ENCODE measurements at regions not wholly inside any gene's neighbourhood (a gene's known extent, or its start where the extent isn't known, plus 50 kb on each side); places are given as distances from the start of the nearest gene placed in this dataset.
"Not testable (repeated sequence)": the region's sequence is repeated elsewhere in the genome, so short reads cannot be mapped to it uniquely, and the experiment has no call there.

GRCh38 chrX:26631385-26631784, 415.4 kb downstream of the MAGEB5 start:
- DNase-seq (ENCODE audit: low read depth in 2 of 2, low spot score in 1 of 2): no peak

DNA sequence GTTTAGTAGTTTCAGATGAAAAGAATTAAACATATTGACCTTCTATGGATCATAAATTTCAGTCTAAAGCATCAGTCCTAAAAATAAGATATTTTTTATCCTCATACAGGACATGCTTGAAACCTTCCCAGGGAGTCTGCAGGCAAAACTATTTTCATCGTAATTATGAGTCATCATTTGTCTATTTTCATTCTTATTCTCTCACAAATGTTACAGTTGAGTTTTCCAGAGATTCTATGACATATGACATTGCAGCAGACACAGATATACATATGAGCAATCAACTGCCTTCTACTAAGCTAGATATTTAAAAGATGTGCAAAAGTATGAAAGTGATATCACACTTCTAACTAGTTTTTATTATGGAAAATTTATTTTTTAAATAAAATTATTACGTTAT, 398.0 kb downstream of the MAGEB5 start:
- no peak for DNase-seq (ENCODE audit: low read depth in 2 of 2, low spot score in 1 of 2)

DNA sequence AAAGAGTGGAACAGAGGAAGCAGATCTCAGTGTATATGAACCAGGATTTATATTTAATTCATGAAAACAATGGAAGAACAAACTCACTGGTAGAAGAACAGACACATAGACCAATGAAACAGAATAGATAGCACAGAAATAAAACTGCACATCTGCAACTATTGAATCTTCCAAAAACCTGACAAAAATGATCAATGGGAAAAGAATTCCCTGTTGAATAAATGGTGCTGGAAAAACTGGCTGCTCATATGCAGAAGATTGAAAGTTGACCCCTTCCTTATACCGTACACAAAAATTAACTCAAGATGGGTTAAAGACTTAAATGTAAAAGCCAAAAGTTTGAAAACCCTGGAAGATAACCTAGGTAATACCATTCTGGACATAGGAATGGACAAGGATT, 391.0 kb downstream of the MAGEB5 start:
- DNase-seq (ENCODE audit: low read depth in 2 of 2, low spot score in 1 of 2): no peak

- no peak for DNase-seq (ENCODE audit: low read depth in 2 of 2, low spot score in 1 of 2)
Observed at GRCh38 chrX:26597981-26598380, 382.0 kb downstream of the MAGEB5 start.

GRCh38 chrX:26590849-26591248, 374.9 kb downstream of the MAGEB5 start:
- DNase-seq (ENCODE audit: low read depth in 2 of 2, low spot score in 1 of 2): no peak

DNA sequence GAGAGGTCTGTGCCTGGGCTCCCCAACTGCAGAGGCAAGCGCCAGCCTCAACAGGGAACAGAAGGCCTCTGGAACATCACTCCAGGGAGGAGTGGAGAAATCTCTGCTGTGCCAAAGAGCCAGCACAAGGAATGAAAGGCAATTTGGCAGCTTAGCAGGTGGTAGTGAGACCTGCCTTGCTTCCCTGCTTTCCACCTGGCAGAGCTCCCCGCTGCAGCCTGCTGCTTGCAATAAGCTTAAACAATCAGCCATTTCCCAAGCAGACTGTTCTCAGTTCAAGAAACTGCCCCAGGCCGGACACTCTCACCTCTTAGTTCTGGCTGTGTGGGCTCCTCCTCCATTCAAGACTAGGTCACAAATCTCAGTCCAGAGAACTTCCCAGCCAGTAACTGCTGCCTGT, 370.6 kb downstream of the MAGEB5 start:
- DNase-seq (ENCODE audit: low read depth in 2 of 2, low spot score in 1 of 2): no peak

GRCh38 chrX:26581091-26581490, 365.1 kb downstream of the MAGEB5 start:
- no peak for DNase-seq (ENCODE audit: low read depth in 2 of 2, low spot score in 1 of 2)

DNA sequence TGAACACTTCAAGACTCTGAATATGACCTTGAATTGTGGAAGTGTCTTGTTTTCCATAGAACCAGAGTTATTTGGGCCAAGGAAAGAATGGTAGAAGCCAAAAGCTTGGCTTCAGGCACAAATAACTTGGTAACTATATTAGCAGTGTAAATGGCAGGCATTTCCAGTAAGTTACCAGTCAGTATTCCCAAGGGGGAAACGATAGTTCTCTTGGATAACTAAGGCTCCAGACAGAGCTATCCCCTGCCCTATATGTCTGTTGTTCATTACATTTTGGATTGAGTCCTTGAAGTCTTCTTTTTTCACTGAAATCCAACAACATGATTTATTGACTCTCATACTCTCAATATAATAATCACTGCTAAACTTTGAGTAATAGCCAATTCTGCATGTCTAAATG, 364.1 kb downstream of the MAGEB5 start:
- DNase-seq (ENCODE audit: low read depth in 2 of 2, low spot score in 1 of 2): no peak

DNA sequence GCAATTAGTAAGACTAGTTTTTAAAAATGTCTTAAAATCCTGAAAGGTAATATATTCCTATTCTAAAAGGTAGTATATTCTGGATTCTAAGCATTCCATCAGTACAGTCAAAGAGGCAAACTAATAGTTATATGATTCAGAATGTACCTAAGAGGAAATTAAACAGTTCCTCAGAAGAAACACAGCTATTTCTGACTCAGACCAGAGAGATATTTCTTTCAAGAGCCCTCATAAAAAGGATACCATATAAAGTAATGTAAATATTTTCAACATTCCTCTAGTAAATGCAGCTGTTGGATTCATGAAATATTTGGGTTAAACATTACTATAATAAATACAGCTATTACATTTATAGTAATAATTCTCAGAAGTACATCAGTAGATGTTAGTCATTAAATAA, 358.3 kb downstream of the MAGEB5 start:
- no peak for DNase-seq (ENCODE audit: low read depth in 2 of 2, low spot score in 1 of 2)

- no peak for DNase-seq (ENCODE audit: low read depth in 2 of 2, low spot score in 1 of 2)
Observed at GRCh38 chrX:26562156-26562555, 346.2 kb downstream of the MAGEB5 start.

GRCh38 chrX:26559855-26560254, 343.9 kb downstream of the MAGEB5 start:
- no peak for DNase-seq (ENCODE audit: low read depth in 2 of 2, low spot score in 1 of 2)

DNA sequence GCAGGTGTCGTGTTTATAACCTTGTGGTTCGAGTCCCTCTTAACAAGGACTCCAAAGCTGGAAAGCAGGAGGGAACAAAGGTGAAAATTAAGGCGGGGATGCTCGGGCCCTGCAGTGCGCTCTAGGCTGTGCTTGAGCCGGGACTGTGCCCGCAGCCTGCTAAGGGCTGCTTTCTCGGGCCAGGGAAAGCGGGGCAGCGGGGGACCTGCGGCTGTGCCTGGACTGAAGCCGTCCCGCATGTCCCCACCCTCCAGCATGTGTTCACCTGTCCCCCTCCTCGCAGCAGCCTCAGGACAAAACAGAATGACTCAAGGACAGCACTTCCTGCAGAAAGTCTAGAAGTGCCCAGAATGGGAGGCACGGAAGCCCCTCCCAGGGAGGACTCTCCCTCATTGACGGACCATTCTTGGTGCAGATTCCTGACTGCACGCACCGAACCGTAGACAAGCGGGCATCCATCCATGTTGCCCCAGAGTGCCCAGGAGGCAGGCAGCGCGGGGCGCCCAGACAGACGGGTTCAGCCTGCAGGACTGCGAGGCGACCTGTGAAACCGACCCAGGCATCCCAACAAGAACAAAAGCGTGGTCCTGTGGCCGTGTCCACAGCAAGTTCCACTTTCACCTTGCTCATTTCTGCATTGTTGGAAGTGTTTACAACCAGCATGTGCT, 342.9 kb downstream of the MAGEB5 start:
- DNase-seq (ENCODE audit: low read depth in 2 of 2, low spot score in 1 of 2): no peak

GRCh38 chrX:26557691-26558321, 341.8 kb downstream of the MAGEB5 start:
- no peak for DNase-seq (ENCODE audit: low read depth in 2 of 2, low spot score in 1 of 2)

DNA sequence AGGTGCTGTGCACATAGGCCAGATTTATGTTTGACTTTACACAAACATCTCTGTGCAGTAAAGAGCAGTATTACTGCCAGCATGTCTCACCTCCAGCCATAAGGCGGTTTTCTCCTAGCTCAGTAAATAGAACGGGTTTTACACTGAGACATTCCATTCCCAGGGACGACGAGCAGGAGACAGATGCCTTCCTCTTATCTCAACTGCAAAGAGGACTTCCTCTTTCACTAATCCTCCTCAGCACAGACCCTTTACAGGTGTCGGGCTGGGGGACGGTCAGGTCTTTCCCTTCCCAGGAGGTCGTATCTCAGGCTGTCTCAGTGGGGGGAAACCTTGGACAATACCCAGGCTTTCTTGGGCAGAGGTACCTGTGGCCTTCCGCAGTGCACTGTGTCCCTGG, 309.8 kb downstream of the MAGEB5 start:
- DNase-seq (ENCODE audit: low read depth in 2 of 2, low spot score in 1 of 2): not testable (repeated sequence)

- DNase-seq (ENCODE audit: low read depth in 2 of 2, low spot score in 1 of 2): no peak
Observed at GRCh38 chrX:26522501-26522900, 306.5 kb downstream of the MAGEB5 start.

GRCh38 chrX:26511589-26512363, 295.8 kb downstream of the MAGEB5 start:
- no peak for DNase-seq (ENCODE audit: low read depth in 2 of 2, low spot score in 1 of 2)

DNA sequence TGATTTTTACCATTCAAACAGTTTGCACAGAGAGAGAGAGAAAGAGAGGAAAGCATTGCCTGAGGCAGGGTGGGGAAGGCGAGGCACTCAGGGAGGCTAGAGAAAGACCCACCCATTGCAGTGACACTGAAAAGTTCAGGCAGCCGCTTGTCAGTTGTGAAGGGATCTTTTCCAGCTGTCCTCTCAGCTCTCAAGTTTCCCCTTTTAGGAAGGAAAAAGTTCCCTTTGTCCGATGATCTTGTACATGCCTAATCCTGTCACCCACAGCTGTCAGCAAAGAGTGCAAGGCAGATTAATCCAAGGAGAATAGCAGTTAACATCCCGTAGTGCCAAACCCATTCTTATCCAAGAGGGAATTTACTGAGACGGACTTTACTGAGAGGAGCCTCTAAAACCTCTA, 255.0 kb downstream of the MAGEB5 start:
- DNase-seq (ENCODE audit: low read depth in 2 of 2, low spot score in 1 of 2): no peak

GRCh38 chrX:26466387-26466786, 250.4 kb downstream of the MAGEB5 start:
- no peak for DNase-seq (ENCODE audit: low read depth in 2 of 2, low spot score in 1 of 2)

DNA sequence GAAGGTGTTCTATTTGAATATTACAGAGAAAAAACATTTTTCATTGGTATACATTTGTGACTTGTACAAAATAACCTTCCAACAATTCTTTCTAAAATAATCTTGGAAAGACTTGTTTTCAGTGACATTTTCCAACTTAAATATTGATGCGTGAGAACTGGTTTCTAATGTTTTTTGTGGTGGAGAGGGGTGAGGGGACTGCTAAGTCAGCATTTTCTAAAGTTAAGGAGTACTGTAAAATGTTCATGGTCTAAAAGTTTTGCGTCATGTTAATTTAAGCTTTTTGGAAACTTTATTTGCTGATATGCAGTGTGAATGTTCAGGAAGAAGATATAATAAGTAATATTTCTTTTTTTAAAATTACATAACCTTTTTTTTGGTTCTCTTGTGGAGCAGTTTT, 229.3 kb downstream of the MAGEB5 start:
- DNase-seq (ENCODE audit: low read depth in 2 of 2, low spot score in 1 of 2): no peak

DNA sequence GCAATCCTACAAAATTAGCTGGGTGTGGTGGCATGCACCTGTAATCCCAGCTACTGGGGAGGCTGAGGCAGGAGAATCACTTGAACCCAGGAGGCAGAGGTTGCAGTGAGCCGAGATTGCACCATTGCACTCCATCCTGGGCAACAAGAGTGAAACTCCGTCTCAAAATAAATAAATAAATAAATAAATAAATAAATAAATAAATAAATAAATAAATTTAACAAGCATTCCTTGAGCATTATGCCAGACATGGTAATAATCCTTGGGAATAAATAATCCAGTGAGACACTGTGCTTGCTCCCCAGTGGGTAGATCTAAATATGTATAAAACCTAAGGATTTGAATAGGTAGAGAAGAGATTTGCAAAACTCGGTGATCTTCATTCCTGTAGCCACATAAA, 228.4 kb downstream of the MAGEB5 start:
- not testable (repeated sequence) for DNase-seq (ENCODE audit: low read depth in 2 of 2, low spot score in 1 of 2)

DNA sequence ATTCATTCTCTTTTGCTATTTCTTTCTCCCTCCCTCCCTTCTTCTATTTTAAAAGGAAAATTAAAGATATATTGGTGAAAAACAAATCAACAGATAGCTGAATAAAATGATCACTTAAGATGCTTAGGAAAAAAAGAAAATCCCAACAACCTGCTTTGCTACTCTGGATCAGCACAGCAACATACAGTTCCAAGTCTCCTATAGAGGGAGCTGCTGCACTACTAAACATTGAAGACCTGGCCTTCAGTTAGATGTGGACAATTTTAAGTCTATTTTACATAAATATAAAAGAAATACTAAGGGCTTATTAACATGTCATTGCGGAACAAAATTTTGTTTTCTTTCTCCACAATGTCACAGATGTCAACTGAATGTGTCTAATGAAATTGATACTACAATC, 226.4 kb downstream of the MAGEB5 start:
- DNase-seq (ENCODE audit: low read depth in 2 of 2, low spot score in 1 of 2): no peak

GRCh38 chrX:26414534-26414933, 198.6 kb downstream of the MAGEB5 start:
- no peak for DNase-seq (ENCODE audit: low read depth in 2 of 2, low spot score in 1 of 2)
